ENCODE measurements at regions not wholly inside any gene's neighbourhood (a gene's known extent, or its start where the extent isn't known, plus 50 kb on each side); places are given as distances from the start of the nearest gene placed in this dataset.
"Not testable (repeated sequence)": the region's sequence is repeated elsewhere in the genome, so short reads cannot be mapped to it uniquely, and the experiment has no call there.

- Mint-ChIP-seq H3K27ac (peak overlapping the region; percentile 94), H3K9me3 (no peaks in the 10 kb centered on the region), H3K27me3 (ENCODE audit: low read depth) (no peaks in the 10 kb centered on the region), H3K4me1 (ENCODE audit: low read depth) (peaks cover 80% of the 10 kb centered on the region), H3K4me3 (ENCODE audit: low read depth) (peak overlapping the region; percentile 23), H3K36me3 (ENCODE audit: low read depth) (peaks cover 16% of the 10 kb centered on the region)
- DNase-seq (ENCODE audit: low spot score) = no peak
- intact Hi-C loops (cut with micrococcal nuclease) = loop anchor here (1.0 kb wide), 3 partner anchors 9 to 48 kb away; no protein-coding TSS in a partner anchor
Observed at GRCh38 chr3:4897765-4898453, 81.3 kb upstream of the BHLHE40 start.

GRCh38 chr3:4898454-4899313 is 80.6 kb upstream of the BHLHE40 start:
- intact Hi-C loops (cut with micrococcal nuclease) = loop anchor here (1.0 kb wide), 3 partner anchors 9 to 48 kb away; no protein-coding TSS in a partner anchor
- Mint-ChIP-seq H3K4me1 (ENCODE audit: low read depth) (peaks cover 81% of the 10 kb centered on the region), H3K36me3 (ENCODE audit: low read depth) (peaks cover 16% of the 10 kb centered on the region), H3K9me3 (no peaks in the 10 kb centered on the region), H3K4me3 (ENCODE audit: low read depth) (peak overlapping the region; percentile 26), H3K27ac (peak overlapping the region; percentile 94), H3K27me3 (ENCODE audit: low read depth) (no peaks in the 10 kb centered on the region)
- no peak for DNase-seq (ENCODE audit: low spot score)

- Mint-ChIP-seq H3K4me3 (ENCODE audit: low read depth) (no peak overlapping the region), H3K27ac (peak overlapping the region; percentile 94), H3K4me1 (ENCODE audit: low read depth) (peaks cover 89% of the 10 kb centered on the region), H3K27me3 (ENCODE audit: low read depth) (no peaks in the 10 kb centered on the region), H3K9me3 (no peaks in the 10 kb centered on the region), H3K36me3 (ENCODE audit: low read depth) (peaks cover 16% of the 10 kb centered on the region)
- intact Hi-C loops (cut with micrococcal nuclease) = loop anchor here (1.0 to 2.0 kb wide), 3 partner anchors 68 to 123 kb away; no protein-coding TSS in a partner anchor
- no peak for DNase-seq (ENCODE audit: low spot score)
Observed at GRCh38 chr3:4899710-4900109, 79.5 kb upstream of the BHLHE40 start.

- Mint-ChIP-seq H3K27me3 (ENCODE audit: low read depth) (no peaks in the 10 kb centered on the region), H3K9me3 (no peaks in the 10 kb centered on the region), H3K36me3 (ENCODE audit: low read depth) (peaks cover 16% of the 10 kb centered on the region), H3K27ac (peak overlapping the region; percentile 94), H3K4me3 (ENCODE audit: low read depth) (peak overlapping the region; percentile 61), H3K4me1 (ENCODE audit: low read depth) (peaks cover 89% of the 10 kb centered on the region)
- intact Hi-C loops (cut with micrococcal nuclease) = loop anchor here (1.0 to 2.0 kb wide), 3 partner anchors 69 to 123 kb away; no protein-coding TSS in a partner anchor
- no peak for DNase-seq (ENCODE audit: low spot score)
Observed at GRCh38 chr3:4900298-4900697, 78.9 kb upstream of the BHLHE40 start.

- Mint-ChIP-seq H3K36me3 (ENCODE audit: low read depth) (peaks cover 12% of the 10 kb centered on the region), H3K4me1 (ENCODE audit: low read depth) (peaks cover 95% of the 10 kb centered on the region), H3K4me3 (ENCODE audit: low read depth) (peak overlapping the region; percentile 57), H3K27me3 (ENCODE audit: low read depth) (no peaks in the 10 kb centered on the region), H3K9me3 (no peaks in the 10 kb centered on the region), H3K27ac (peak overlapping the region; percentile 91)
- DNase-seq (ENCODE audit: low spot score) = no peak
- intact Hi-C loops (cut with micrococcal nuclease) = loop anchor here (5.0 kb wide), 5 partner anchors 128 to 518 kb away; no protein-coding TSS in a partner anchor
Observed at GRCh38 chr3:4904811-4905695, 74.2 kb upstream of the BHLHE40 start.

- H3K9me3 Mint-ChIP-seq = peaks cover 6% of the 10 kb centered on the region
- H3K4me1 Mint-ChIP-seq (ENCODE audit: low read depth) = peaks cover 93% of the 10 kb centered on the region
- intact Hi-C loops (cut with micrococcal nuclease) = loop anchor here (1.0 to 5.0 kb wide), 6 partner anchors 75 to 519 kb away; no protein-coding TSS in a partner anchor
- peak overlapping the region; percentile 91 for H3K27ac Mint-ChIP-seq
- H3K27me3 Mint-ChIP-seq (ENCODE audit: low read depth) = no peaks in the 10 kb centered on the region
- peaks cover 14% of the 10 kb centered on the region for H3K36me3 Mint-ChIP-seq (ENCODE audit: low read depth)
- peak overlapping the region; percentile 57 for H3K4me3 Mint-ChIP-seq (ENCODE audit: low read depth)
- DNase-seq (ENCODE audit: low spot score) = no peak
Observed at GRCh38 chr3:4906107-4906621, 73.1 kb upstream of the BHLHE40 start.

- Mint-ChIP-seq H3K36me3 (ENCODE audit: low read depth) (peaks cover 16% of the 10 kb centered on the region), H3K4me1 (ENCODE audit: low read depth) (peaks cover 85% of the 10 kb centered on the region), H3K27ac (peak overlapping the region; percentile 91), H3K4me3 (ENCODE audit: low read depth) (peak overlapping the region; percentile 40), H3K9me3 (peaks cover 8% of the 10 kb centered on the region), H3K27me3 (ENCODE audit: low read depth) (no peaks in the 10 kb centered on the region)
- no peak for DNase-seq (ENCODE audit: low spot score)
- intact Hi-C loops (cut with micrococcal nuclease) = loop anchor here (5.0 kb wide), 5 partner anchors 130 to 520 kb away; no protein-coding TSS in a partner anchor
Observed at GRCh38 chr3:4907050-4907449, 72.2 kb upstream of the BHLHE40 start.

GRCh38 chr3:4907643-4908432 is 71.4 kb upstream of the BHLHE40 start:
- Mint-ChIP-seq H3K4me1 (ENCODE audit: low read depth) (peaks cover 78% of the 10 kb centered on the region), H3K4me3 (ENCODE audit: low read depth) (peak overlapping the region; percentile 28)
- DNase-seq (ENCODE audit: low spot score) = no peak

GRCh38 chr3:4908433-4909156 is 70.6 kb upstream of the BHLHE40 start:
- peak overlapping the region; percentile 28 for H3K4me3 Mint-ChIP-seq (ENCODE audit: low read depth)
- H3K27ac Mint-ChIP-seq = peak overlapping the region; percentile 87
- intact Hi-C loops (cut with micrococcal nuclease) = loop anchor here (1.0 to 5.0 kb wide), 11 partner anchors 10 to 521 kb away; no protein-coding TSS in a partner anchor
- H3K4me1 Mint-ChIP-seq (ENCODE audit: low read depth) = peaks cover 72% of the 10 kb centered on the region
- DNase-seq (ENCODE audit: low spot score) = no peak
- no peaks in the 10 kb centered on the region for H3K27me3 Mint-ChIP-seq (ENCODE audit: low read depth)
- H3K9me3 Mint-ChIP-seq = peaks cover 17% of the 10 kb centered on the region
- H3K36me3 Mint-ChIP-seq (ENCODE audit: low read depth) = peaks cover 17% of the 10 kb centered on the region

More at GRCh38 chr3:4907643-4908432, 71.4 kb upstream of the BHLHE40 start:
- Mint-ChIP-seq H3K9me3 (peaks cover 12% of the 10 kb centered on the region), H3K36me3 (ENCODE audit: low read depth) (peaks cover 14% of the 10 kb centered on the region), H3K27me3 (ENCODE audit: low read depth) (no peaks in the 10 kb centered on the region), H3K27ac (peak overlapping the region; percentile 87)
- intact Hi-C loops (cut with micrococcal nuclease) = loop anchor here (1.0 to 5.0 kb wide), 11 partner anchors 10 to 521 kb away; no protein-coding TSS in a partner anchor

GRCh38 chr3:4914464-4914863 is 64.8 kb upstream of the BHLHE40 start:
- no peak for DNase-seq (ENCODE audit: low spot score)
- H3K36me3 Mint-ChIP-seq (ENCODE audit: low read depth) = peaks cover 28% of the 10 kb centered on the region
- intact Hi-C loops (cut with micrococcal nuclease) = no loop called here
- no peak overlapping the region for H3K27ac Mint-ChIP-seq
- no peaks in the 10 kb centered on the region for H3K27me3 Mint-ChIP-seq (ENCODE audit: low read depth)
- no peak overlapping the region for H3K4me3 Mint-ChIP-seq (ENCODE audit: low read depth)
- H3K9me3 Mint-ChIP-seq = peaks cover 33% of the 10 kb centered on the region
- H3K4me1 Mint-ChIP-seq (ENCODE audit: low read depth) = peaks cover 15% of the 10 kb centered on the region

- H3K27me3 Mint-ChIP-seq (ENCODE audit: low read depth); intact Hi-C loops (cut with micrococcal nuclease); H3K4me3 Mint-ChIP-seq (ENCODE audit: low read depth); H3K36me3 Mint-ChIP-seq (ENCODE audit: low read depth); DNase-seq (ENCODE audit: low spot score); H3K9me3 Mint-ChIP-seq; H3K27ac Mint-ChIP-seq; H3K4me1 Mint-ChIP-seq (ENCODE audit: low read depth): not testable (repeated sequence)
Observed at GRCh38 chr3:4921589-4921988, 57.6 kb upstream of the BHLHE40 start.

Data from activated T-helper 2 cell treated with anti-CD3 and anti-CD28 coated beads, Interferon-gamma antibody, Interleukin-2, Interleukin-4, amounts not matched to agents 10 μg/mL and 5 μg/mL and 100 μg/mL, durations not matched to agents 14 hours and 24 hours and 36 hours (primary cell).